ENCODE measurements at regions not wholly inside any gene's neighbourhood (a gene's known extent, or its start where the extent isn't known, plus 50 kb on each side); places are given as distances from the start of the nearest gene placed in this dataset.
"Not testable (repeated sequence)": the region's sequence is repeated elsewhere in the genome, so short reads cannot be mapped to it uniquely, and the experiment has no call there.

- no peaks in the 10 kb centered on the region for H3K4me1 Mint-ChIP-seq
- H3K27me3 Mint-ChIP-seq: no peaks in the 10 kb centered on the region
- H3K4me3 Mint-ChIP-seq: no peak overlapping the region
- ChIA-PET CTCF (no interaction called here), POLR2A (no interaction called here)
- no peaks in the 10 kb centered on the region for H3K36me3 Mint-ChIP-seq (ENCODE audit: low read depth)
- H3K27ac Mint-ChIP-seq: no peak overlapping the region
- no peak for DNase-seq
- no peaks in the 10 kb centered on the region for H3K9me3 Mint-ChIP-seq
Measured at GRCh38 chr2:145546091-145546490, 1026.2 kb upstream of the ZEB2 start.

- no peaks in the 10 kb centered on the region for H3K36me3 Mint-ChIP-seq (ENCODE audit: low read depth)
- H3K9me3 Mint-ChIP-seq: no peaks in the 10 kb centered on the region
- no peaks in the 10 kb centered on the region for H3K27me3 Mint-ChIP-seq
- no peak for DNase-seq
- no peak overlapping the region for H3K27ac Mint-ChIP-seq
- no peak overlapping the region for H3K4me3 Mint-ChIP-seq
- ChIA-PET CTCF (no interaction called here), POLR2A (no interaction called here)
- H3K4me1 Mint-ChIP-seq: no peaks in the 10 kb centered on the region
Measured at GRCh38 chr2:145543856-145544255, 1023.9 kb upstream of the ZEB2 start.

GRCh38 chr2:145543155-145543554, 1023.2 kb upstream of the ZEB2 start:
- no peaks in the 10 kb centered on the region for H3K27me3 Mint-ChIP-seq
- H3K36me3 Mint-ChIP-seq (ENCODE audit: low read depth): no peaks in the 10 kb centered on the region
- DNase-seq: no peak
- no peak overlapping the region for H3K27ac Mint-ChIP-seq
- H3K4me1 Mint-ChIP-seq: no peaks in the 10 kb centered on the region
- no peak overlapping the region for H3K4me3 Mint-ChIP-seq
- ChIA-PET CTCF (no interaction called here), POLR2A (no interaction called here)
- no peaks in the 10 kb centered on the region for H3K9me3 Mint-ChIP-seq

- DNase-seq: no peak
- no peaks in the 10 kb centered on the region for H3K9me3 Mint-ChIP-seq
- H3K4me1 Mint-ChIP-seq: no peaks in the 10 kb centered on the region
- no peak overlapping the region for H3K27ac Mint-ChIP-seq
- ChIA-PET POLR2A (no interaction called here), CTCF (no interaction called here)
- no peaks in the 10 kb centered on the region for H3K36me3 Mint-ChIP-seq (ENCODE audit: low read depth)
- H3K4me3 Mint-ChIP-seq: no peak overlapping the region
- H3K27me3 Mint-ChIP-seq: no peaks in the 10 kb centered on the region
Measured at GRCh38 chr2:145541028-145541427, 1021.1 kb upstream of the ZEB2 start.

- no peaks in the 10 kb centered on the region for H3K9me3 Mint-ChIP-seq
- ChIA-PET POLR2A (no interaction called here), CTCF (no interaction called here)
- no peak overlapping the region for H3K27ac Mint-ChIP-seq
- H3K4me1 Mint-ChIP-seq: no peaks in the 10 kb centered on the region
- no peaks in the 10 kb centered on the region for H3K36me3 Mint-ChIP-seq (ENCODE audit: low read depth)
- H3K27me3 Mint-ChIP-seq: no peaks in the 10 kb centered on the region
- DNase-seq: no peak
- no peak overlapping the region for H3K4me3 Mint-ChIP-seq
Measured at GRCh38 chr2:145538661-145539350, 1018.9 kb upstream of the ZEB2 start.

- peaks cover 2% of the 10 kb centered on the region for H3K9me3 Mint-ChIP-seq
- no peaks in the 10 kb centered on the region for H3K27me3 Mint-ChIP-seq
- CTCF ChIA-PET: no interaction called here
- no peak for DNase-seq
- H3K36me3 Mint-ChIP-seq (ENCODE audit: low read depth): no peaks in the 10 kb centered on the region
- POLR2A ChIA-PET: no interaction called here
- H3K4me3 Mint-ChIP-seq: no peak overlapping the region
- no peak overlapping the region for H3K27ac Mint-ChIP-seq
- H3K4me1 Mint-ChIP-seq: no peaks in the 10 kb centered on the region
Measured at GRCh38 chr2:145530653-145531052, 1010.7 kb upstream of the ZEB2 start.

GRCh38 chr2:145524836-145525235, 1004.9 kb upstream of the ZEB2 start:
- H3K4me3 Mint-ChIP-seq: no peak overlapping the region
- no peaks in the 10 kb centered on the region for H3K4me1 Mint-ChIP-seq
- no peak overlapping the region for H3K27ac Mint-ChIP-seq
- no peaks in the 10 kb centered on the region for H3K9me3 Mint-ChIP-seq
- POLR2A ChIA-PET: no interaction called here
- H3K36me3 Mint-ChIP-seq (ENCODE audit: low read depth): no peaks in the 10 kb centered on the region
- H3K27me3 Mint-ChIP-seq: no peaks in the 10 kb centered on the region
- CTCF ChIA-PET: no interaction called here
- no peak for DNase-seq

- Mint-ChIP-seq H3K4me3 (no peak overlapping the region), H3K36me3 (ENCODE audit: low read depth) (no peaks in the 10 kb centered on the region), H3K4me1 (no peaks in the 10 kb centered on the region), H3K27me3 (no peaks in the 10 kb centered on the region), H3K27ac (no peak overlapping the region), H3K9me3 (no peaks in the 10 kb centered on the region)
- ChIA-PET CTCF (no interaction called here), POLR2A (no interaction called here)
- no peak for DNase-seq
Measured at GRCh38 chr2:145524303-145524702, 1004.4 kb upstream of the ZEB2 start.

- CTCF ChIA-PET; H3K9me3 Mint-ChIP-seq; H3K36me3 Mint-ChIP-seq (ENCODE audit: low read depth); H3K4me3 Mint-ChIP-seq; POLR2A ChIA-PET; H3K27me3 Mint-ChIP-seq; H3K27ac Mint-ChIP-seq; H3K4me1 Mint-ChIP-seq; DNase-seq: not testable (repeated sequence)
Measured at GRCh38 chr2:145519254-145519653, 999.3 kb upstream of the ZEB2 start.

- CTCF ChIA-PET: no interaction called here
- H3K36me3 Mint-ChIP-seq (ENCODE audit: low read depth): no peaks in the 10 kb centered on the region
- H3K27ac Mint-ChIP-seq: no peak overlapping the region
- H3K27me3 Mint-ChIP-seq: no peaks in the 10 kb centered on the region
- no peak overlapping the region for H3K4me3 Mint-ChIP-seq
- no peak for DNase-seq
- H3K4me1 Mint-ChIP-seq: no peaks in the 10 kb centered on the region
- POLR2A ChIA-PET: no interaction called here
- no peaks in the 10 kb centered on the region for H3K9me3 Mint-ChIP-seq
Measured at GRCh38 chr2:145511946-145512345, 992.0 kb upstream of the ZEB2 start.

- Mint-ChIP-seq H3K36me3 (ENCODE audit: low read depth) (no peaks in the 10 kb centered on the region), H3K27ac (no peak overlapping the region), H3K27me3 (no peaks in the 10 kb centered on the region), H3K9me3 (no peaks in the 10 kb centered on the region), H3K4me3 (no peak overlapping the region), H3K4me1 (no peaks in the 10 kb centered on the region)
- no peak for DNase-seq
- CTCF ChIA-PET: no interaction called here
- POLR2A ChIA-PET: no interaction called here
Measured at GRCh38 chr2:145503511-145503910, 983.6 kb upstream of the ZEB2 start.

GRCh38 chr2:145501920-145502319, 982.0 kb upstream of the ZEB2 start:
- no peak overlapping the region for H3K4me3 Mint-ChIP-seq
- H3K9me3 Mint-ChIP-seq: no peaks in the 10 kb centered on the region

GRCh38 chr2:145495590-145495989, 975.7 kb upstream of the ZEB2 start:
- no peaks in the 10 kb centered on the region for H3K9me3 Mint-ChIP-seq
- ChIA-PET POLR2A (no interaction called here), CTCF (no interaction called here)
- H3K4me3 Mint-ChIP-seq: no peak overlapping the region
- H3K27ac Mint-ChIP-seq: no peak overlapping the region
- no peak for DNase-seq
- no peaks in the 10 kb centered on the region for H3K36me3 Mint-ChIP-seq (ENCODE audit: low read depth)
- H3K27me3 Mint-ChIP-seq: no peaks in the 10 kb centered on the region
- H3K4me1 Mint-ChIP-seq: no peaks in the 10 kb centered on the region

More at GRCh38 chr2:145501920-145502319, 982.0 kb upstream of the ZEB2 start:
- POLR2A ChIA-PET: no interaction called here
- Mint-ChIP-seq H3K4me1 (no peaks in the 10 kb centered on the region), H3K36me3 (ENCODE audit: low read depth) (no peaks in the 10 kb centered on the region), H3K27ac (no peak overlapping the region), H3K27me3 (no peaks in the 10 kb centered on the region)
- CTCF ChIA-PET: no interaction called here
- DNase-seq: no peak

GRCh38 chr2:145494441-145494840, 974.5 kb upstream of the ZEB2 start:
- Mint-ChIP-seq H3K27ac (no peak overlapping the region), H3K4me3 (no peak overlapping the region), H3K4me1 (no peaks in the 10 kb centered on the region), H3K9me3 (no peaks in the 10 kb centered on the region), H3K36me3 (ENCODE audit: low read depth) (no peaks in the 10 kb centered on the region), H3K27me3 (no peaks in the 10 kb centered on the region)
- no peak for DNase-seq
- POLR2A ChIA-PET: no interaction called here
- CTCF ChIA-PET: no interaction called here

GRCh38 chr2:145488571-145488970, 968.7 kb upstream of the ZEB2 start:
- no peaks in the 10 kb centered on the region for H3K4me1 Mint-ChIP-seq
- no peaks in the 10 kb centered on the region for H3K36me3 Mint-ChIP-seq (ENCODE audit: low read depth)
- no peak overlapping the region for H3K27ac Mint-ChIP-seq
- no peak overlapping the region for H3K4me3 Mint-ChIP-seq
- no peaks in the 10 kb centered on the region for H3K27me3 Mint-ChIP-seq
- CTCF ChIA-PET: no interaction called here
- no peak for DNase-seq
- POLR2A ChIA-PET: no interaction called here
- H3K9me3 Mint-ChIP-seq: no peaks in the 10 kb centered on the region
